ENCODE measurements at regions not wholly inside any gene's neighbourhood (a gene's known extent, or its start where the extent isn't known, plus 50 kb on each side); places are given as distances from the start of the nearest gene placed in this dataset.

GRCh38 chr9:14523545-14523944, 169.7 kb downstream of the ZDHHC21 start:
- Histone ChIP-seq H3K4me3 (ENCODE audit: low read depth, low read length) (no peak overlapping the region), H3K36me3 (ENCODE audit: control insufficient read depth, insufficient read depth, low read length) (no peaks in the 10 kb centered on the region), H3K27me3 (ENCODE audit: control insufficient read depth, insufficient read depth, low read length) (no peaks in the 10 kb centered on the region)
- TF ChIP-seq, protein P1, sequence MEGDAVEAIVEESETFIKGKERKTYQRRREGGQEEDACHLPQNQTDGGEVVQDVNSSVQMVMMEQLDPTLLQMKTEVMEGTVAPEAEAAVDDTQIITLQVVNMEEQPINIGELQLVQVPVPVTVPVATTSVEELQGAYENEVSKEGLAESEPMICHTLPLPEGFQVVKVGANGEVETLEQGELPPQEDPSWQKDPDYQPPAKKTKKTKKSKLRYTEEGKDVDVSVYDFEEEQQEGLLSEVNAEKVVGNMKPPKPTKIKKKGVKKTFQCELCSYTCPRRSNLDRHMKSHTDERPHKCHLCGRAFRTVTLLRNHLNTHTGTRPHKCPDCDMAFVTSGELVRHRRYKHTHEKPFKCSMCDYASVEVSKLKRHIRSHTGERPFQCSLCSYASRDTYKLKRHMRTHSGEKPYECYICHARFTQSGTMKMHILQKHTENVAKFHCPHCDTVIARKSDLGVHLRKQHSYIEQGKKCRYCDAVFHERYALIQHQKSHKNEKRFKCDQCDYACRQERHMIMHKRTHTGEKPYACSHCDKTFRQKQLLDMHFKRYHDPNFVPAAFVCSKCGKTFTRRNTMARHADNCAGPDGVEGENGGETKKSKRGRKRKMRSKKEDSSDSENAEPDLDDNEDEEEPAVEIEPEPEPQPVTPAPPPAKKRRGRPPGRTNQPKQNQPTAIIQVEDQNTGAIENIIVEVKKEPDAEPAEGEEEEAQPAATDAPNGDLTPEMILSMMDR (IDR thresholded peaks at IDR 0.05; ENCODE audit: insufficient read depth, low read length, poor library complexity, severe bottlenecking), result no peak
- DNase-seq (ENCODE audit: low read depth), result no peak

DNA sequence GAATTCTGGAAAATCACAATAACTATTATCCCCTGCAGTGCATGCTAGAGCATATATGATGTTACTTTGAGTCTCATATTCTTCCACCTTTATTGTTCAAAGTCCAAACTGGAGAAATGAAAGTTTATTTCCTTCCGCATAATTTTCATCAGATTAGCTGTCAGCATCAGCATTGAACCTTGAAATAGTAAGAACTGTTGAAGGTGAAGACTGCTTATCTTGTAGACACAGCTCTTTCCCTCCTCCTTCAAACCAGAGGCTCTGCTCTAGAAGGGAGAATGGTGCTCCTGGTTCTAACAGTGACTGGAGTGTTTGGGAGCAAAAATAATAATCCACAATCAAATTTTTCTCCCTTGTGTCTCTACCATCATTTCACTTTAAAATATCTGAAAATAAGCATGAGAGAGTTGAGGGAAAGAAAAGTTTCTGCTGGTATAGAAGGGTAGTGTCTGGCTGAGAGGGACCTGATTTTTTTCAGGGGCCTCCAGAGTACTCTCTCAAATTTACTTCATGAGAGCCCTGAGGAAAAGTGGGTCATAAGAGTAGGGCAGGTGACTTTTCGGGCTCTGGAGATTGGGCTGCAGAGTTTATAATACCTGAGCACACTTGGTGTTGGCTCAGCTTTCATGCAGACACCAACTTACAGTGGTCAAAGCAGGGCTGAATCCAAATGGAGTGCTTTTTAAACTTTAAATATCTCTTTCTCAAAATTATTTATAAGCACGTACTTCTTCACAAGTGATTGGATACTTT, 170.4 kb downstream of the ZDHHC21 start:
- DNase-seq (ENCODE audit: low read depth), result no peak
- Histone ChIP-seq H3K4me3 (ENCODE audit: low read depth, low read length) (no peak overlapping the region), H3K27me3 (ENCODE audit: control insufficient read depth, insufficient read depth, low read length) (no peaks in the 10 kb centered on the region), H3K36me3 (ENCODE audit: control insufficient read depth, insufficient read depth, low read length) (no peaks in the 10 kb centered on the region)
- TF ChIP-seq, protein P1 (IDR thresholded peaks at IDR 0.05; ENCODE audit: insufficient read depth, low read length, poor library complexity, severe bottlenecking), result no peak

DNA sequence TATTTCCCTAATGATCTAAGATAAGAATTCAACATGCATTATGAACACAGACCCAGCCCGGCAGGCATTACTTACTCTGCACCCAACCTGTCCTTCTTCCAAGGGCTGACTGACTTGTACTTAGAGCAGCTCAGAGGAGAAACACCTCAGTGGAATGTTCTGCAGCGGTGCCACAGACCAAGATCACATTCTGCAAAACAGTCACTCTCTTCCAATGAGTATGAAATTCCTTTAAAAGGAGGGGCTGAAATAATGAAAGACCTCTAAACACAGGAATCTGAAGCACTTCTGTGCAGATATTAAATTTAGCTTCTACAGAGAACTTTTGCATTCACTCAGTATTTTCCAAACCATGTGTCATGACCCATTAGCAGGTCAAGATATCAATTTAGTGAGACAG, 172.9 kb downstream of the ZDHHC21 start:
- Histone ChIP-seq H3K36me3 (ENCODE audit: control insufficient read depth, insufficient read depth, low read length) (no peaks in the 10 kb centered on the region), H3K27me3 (ENCODE audit: control insufficient read depth, insufficient read depth, low read length) (no peaks in the 10 kb centered on the region), H3K4me3 (ENCODE audit: low read depth, low read length) (no peak overlapping the region)
- no peak for DNase-seq (ENCODE audit: low read depth)
- TF ChIP-seq, protein P1 (IDR thresholded peaks at IDR 0.05; ENCODE audit: insufficient read depth, low read length, poor library complexity, severe bottlenecking), result no peak

DNA sequence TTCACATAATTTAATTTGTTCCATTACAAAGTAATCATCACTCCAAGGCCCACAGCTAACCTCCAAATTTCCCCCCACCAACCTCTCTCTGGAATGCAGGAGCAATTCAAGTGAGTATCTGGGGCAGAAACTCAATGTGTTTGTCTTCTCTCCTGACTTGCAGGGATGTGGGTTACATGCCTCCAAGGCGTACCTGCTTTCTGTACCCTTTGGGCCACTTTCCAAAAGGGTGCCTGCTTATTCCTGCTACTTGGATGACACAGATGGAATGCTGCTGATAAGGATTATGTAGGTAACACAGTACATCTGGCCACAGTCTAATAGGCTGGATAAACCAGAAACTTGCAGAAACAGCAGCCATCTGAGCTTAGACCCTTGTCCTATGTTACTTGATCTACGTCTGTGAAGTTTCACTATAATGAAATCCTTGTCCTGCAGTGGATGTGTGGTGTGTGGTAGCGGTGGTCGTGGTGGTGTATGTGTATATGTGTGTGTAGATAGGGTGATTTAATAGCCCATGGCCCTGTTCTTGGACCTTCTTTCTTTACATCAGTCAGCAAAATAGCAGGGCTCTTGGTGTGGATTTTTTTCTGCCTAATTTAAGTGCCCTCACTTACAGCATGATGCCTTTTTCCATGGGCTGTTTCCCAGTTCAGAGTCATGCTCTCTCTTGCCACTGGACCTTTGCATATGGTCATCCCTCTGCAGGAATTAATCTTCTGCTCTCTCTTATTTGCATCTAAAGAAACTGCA, 175.9 kb downstream of the ZDHHC21 start:
- DNase-seq (ENCODE audit: low read depth), result no peak
- no peak overlapping the region for H3K4me3 ChIP-seq (ENCODE audit: low read depth, low read length)
- no peaks in the 10 kb centered on the region for H3K27me3 ChIP-seq (ENCODE audit: control insufficient read depth, insufficient read depth, low read length)
- H3K36me3 ChIP-seq (ENCODE audit: control insufficient read depth, insufficient read depth, low read length), result no peaks in the 10 kb centered on the region
- TF ChIP-seq, protein P1 (IDR thresholded peaks at IDR 0.05; ENCODE audit: insufficient read depth, low read length, poor library complexity, severe bottlenecking), result no peak

DNA sequence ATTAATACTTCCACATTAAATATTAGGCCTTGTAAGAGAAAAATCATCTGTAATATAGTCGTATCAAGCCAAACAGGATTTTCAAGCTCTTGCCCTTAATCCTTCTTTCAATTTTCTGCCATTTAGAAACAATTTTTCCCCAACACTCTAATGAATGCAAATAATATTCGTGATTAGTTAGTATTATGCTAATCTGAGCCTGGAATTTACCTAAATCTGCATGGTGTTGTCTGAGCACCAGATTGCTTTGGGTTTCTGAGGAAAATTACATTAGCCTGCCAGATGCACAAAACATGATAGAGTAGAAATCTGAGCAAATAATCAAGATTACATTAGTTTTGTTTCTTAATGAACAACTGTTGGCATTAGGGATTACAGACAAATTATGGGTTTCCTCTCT, 176.6 kb downstream of the ZDHHC21 start:
- H3K27me3 ChIP-seq (ENCODE audit: control insufficient read depth, insufficient read depth, low read length), result no peaks in the 10 kb centered on the region
- no peaks in the 10 kb centered on the region for H3K36me3 ChIP-seq (ENCODE audit: control insufficient read depth, insufficient read depth, low read length)
- no peak overlapping the region for H3K4me3 ChIP-seq (ENCODE audit: low read depth, low read length)
- no peak for DNase-seq (ENCODE audit: low read depth)
- TF ChIP-seq, protein P1 (IDR thresholded peaks at IDR 0.05; ENCODE audit: insufficient read depth, low read length, poor library complexity, severe bottlenecking), result no peak

All from kidney epithelial cell (primary cell).